Transverse colon (tissue), 4 donors: ENCODE measurements at regions not wholly inside any gene's neighbourhood (a gene's known extent, or its start where the extent isn't known, plus 50 kb on each side); places are given as distances from the start of the nearest gene placed in this dataset.

Experiments used
- DNase-seq: peaks from one replicate; pipeline ENCODE4 v3.0.0-alpha.2; 2019
- H3K27ac ChIP-seq, 4 donors: fragments of 200-600 bp; sonication (generic); 2 replicates each; pipeline ENCODE4 v1.5.1; 2016 to 2018; ENCODE audit warnings: inconsistent platforms in 4 of 4
- H3K27me3 ChIP-seq: fragments of 200-600 bp; sonication (generic); 2 replicates; pipeline ENCODE4 v1.5.1; 2017; ENCODE audit warnings: inconsistent platforms
- H3K36me3 ChIP-seq, 4 donors: fragments of 200-600 bp; sonication (generic); 2 replicates each; pipeline ENCODE4 v1.5.1; 2017 to 2019; ENCODE audit warnings: inconsistent platforms in 4 of 4
- H3K4me1 ChIP-seq, 4 donors: fragments of 200-600 bp; sonication (generic); 2 replicates each; pipeline ENCODE4 v1.5.1; 2017 to 2020; ENCODE audit warnings: inconsistent platforms in 4 of 4
- H3K4me3 ChIP-seq, 4 donors: fragments of 200-600 bp; sonication (generic); 1 replicate in 1 of 4; 2 replicates in 3 of 4; pipeline versions ENCODE4 v1.5.1 to v1.6.1; 2017 to 2019; ENCODE audit warnings: inconsistent platforms in 4 of 4
- H3K9me3 ChIP-seq, 2 donors: fragments of 200-600 bp; sonication (generic); 2 replicates each; pipeline ENCODE4 v1.5.1; 2017 to 2019; ENCODE audit warnings: inconsistent platforms in 2 of 2
- EP300 ChIP-seq: sonication (generic); formaldehyde crosslinking; IDR thresholded peaks from one replicate; pipeline ENCODE4 v1.6.1; 2017; ENCODE audit warnings: antibody characterized with exemption, low read depth
- POLR2A ChIP-seq: fragments of 450-650 bp; IDR thresholded peaks from one replicate; pipeline ENCODE4 v1.6.1; 2016; ENCODE audit warnings: antibody characterized with exemption, mild to moderate bottlenecking, moderate library complexity
- POLR2AphosphoS5 ChIP-seq, 3 donors: sonication (generic); formaldehyde crosslinking; IDR thresholded peaks; one replicate each; pipeline ENCODE4 v1.6.1; 2016; ENCODE audit warnings: antibody characterized with exemption in 3 of 3
- WGBS, 2 donors: methylation state at CpG; one replicate each; pipeline ENCODE4 v1.1.5; 2018; ENCODE audit warnings: low coverage in 1 of 2; 5-methylcytosine and 5-hydroxymethylcytosine counted together
- in situ Hi-C, 4 donors: fragments of 200-750 bp; cut with MboI; loops; one replicate each; pipeline versions ENCODE4 v1.15.0 to v1.15.1; 2017; ENCODE audit warnings: low sequenced_read_pairs in 3 of 4, low pct_ligation_motif_present in 1 of 4, low pct_unique_long_range_greater_than_20kb in 1 of 4
- intact Hi-C: fragments of 100-400 bp; cut with DNase I; formaldehyde crosslinking; loops from one replicate; pipeline ENCODE4 v1.15.1; 2023; ENCODE audit warnings: low total_unique reads
- TF ChIP-seq, protein P1 (sequence below), 5 experiments: fragments of 200-600 bp in 3 of 5; fragments of 450-650 bp in 2 of 5; sonication (generic) in 3 of 5; IDR thresholded peaks; 1 replicate in 2 of 5; 2 replicates in 3 of 5; pipeline ENCODE4 v1.5.1; 2016 to 2017; ENCODE audit warnings: antibody characterized with exemption in 5 of 5, inconsistent platforms in 3 of 5, mild to moderate bottlenecking in 2 of 5, moderate library complexity in 1 of 5

DNA sequence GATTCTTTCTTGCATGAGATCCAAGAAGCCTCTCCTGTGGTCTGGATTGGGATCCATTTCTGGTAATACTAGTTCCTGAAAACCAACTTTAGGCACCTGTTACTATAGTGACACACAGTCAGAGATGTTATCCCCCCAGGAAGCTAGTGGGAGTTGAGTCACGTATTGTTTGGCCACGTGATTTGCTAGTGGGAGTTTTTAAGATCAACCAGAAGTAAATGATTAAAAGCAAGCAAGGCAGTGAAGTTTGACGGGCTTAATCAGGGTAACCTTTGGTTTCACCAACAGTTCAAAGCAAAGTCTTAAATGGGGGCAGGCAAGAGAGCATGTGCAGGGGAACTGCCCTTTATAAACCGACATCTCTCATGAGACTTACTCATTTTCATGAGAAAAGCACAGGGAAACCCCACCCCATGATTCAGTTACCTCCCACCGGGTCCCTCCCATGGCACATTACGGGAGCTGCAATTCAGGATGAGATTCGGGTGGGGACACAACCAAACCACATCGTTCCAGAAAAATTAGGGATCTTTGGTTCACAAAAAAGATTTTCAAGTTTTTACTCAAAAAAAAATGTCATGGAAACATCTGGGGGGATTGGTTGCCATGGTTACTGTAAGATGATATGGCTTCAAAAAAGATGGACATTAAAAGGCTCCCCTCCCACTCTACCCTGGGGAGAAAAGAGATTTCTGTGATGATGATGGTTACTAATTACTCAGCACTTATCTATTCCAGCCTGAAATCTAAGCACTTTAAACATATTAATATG is 483.1 kb upstream of the ERCC4 start:
- Histone ChIP-seq H3K4me1 (no peaks in the 10 kb centered on the region), H3K27ac (no peak overlapping the region), H3K9me3 (no peaks in the 10 kb centered on the region), H3K27me3 (no peaks in the 10 kb centered on the region), H3K4me3 (no peak overlapping the region), H3K36me3 (no peaks in the 10 kb centered on the region)
- no peak for DNase-seq
- TF ChIP-seq EP300 (no peak), POLR2A (no peak), POLR2AphosphoS5 (IDR thresholded peaks at IDR 0.05) (no peak)
- TF ChIP-seq, protein P1, sequence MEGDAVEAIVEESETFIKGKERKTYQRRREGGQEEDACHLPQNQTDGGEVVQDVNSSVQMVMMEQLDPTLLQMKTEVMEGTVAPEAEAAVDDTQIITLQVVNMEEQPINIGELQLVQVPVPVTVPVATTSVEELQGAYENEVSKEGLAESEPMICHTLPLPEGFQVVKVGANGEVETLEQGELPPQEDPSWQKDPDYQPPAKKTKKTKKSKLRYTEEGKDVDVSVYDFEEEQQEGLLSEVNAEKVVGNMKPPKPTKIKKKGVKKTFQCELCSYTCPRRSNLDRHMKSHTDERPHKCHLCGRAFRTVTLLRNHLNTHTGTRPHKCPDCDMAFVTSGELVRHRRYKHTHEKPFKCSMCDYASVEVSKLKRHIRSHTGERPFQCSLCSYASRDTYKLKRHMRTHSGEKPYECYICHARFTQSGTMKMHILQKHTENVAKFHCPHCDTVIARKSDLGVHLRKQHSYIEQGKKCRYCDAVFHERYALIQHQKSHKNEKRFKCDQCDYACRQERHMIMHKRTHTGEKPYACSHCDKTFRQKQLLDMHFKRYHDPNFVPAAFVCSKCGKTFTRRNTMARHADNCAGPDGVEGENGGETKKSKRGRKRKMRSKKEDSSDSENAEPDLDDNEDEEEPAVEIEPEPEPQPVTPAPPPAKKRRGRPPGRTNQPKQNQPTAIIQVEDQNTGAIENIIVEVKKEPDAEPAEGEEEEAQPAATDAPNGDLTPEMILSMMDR (IDR thresholded peaks at IDR 0.05): no peak
- intact Hi-C loops: no loop called here
- 47 to 57% methylated on average over 8 of the region's 8 CpGs for WGBS, 2 donors
- in situ Hi-C loops: loop anchor here in 1 of 4 donors (25.0 kb wide), 1 partner anchor 550 kb away; no protein-coding TSS in a partner anchor

DNA sequence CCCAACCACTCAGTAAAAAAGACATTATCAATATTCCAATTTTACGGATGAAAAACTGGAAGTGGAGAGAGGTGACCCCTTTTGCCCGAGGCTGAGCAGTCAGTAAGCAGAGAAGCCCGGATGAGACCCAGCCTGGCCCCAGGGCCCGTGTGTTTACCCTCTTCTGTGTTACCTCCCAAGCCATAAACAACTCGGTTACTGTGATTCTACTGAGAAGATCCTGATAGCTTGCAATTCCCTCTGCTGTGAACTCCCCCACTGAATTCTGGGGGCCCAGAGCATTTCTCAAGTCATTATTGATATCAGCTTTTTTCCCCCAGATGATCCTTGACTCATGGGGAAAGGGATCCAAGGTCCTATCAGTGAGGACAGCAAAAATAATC is 482.6 kb upstream of the ERCC4 start:
- intact Hi-C loops: no loop called here
- no peaks in the 10 kb centered on the region for H3K36me3 ChIP-seq
- no peak overlapping the region for H3K27ac ChIP-seq
- no peaks in the 10 kb centered on the region for H3K9me3 ChIP-seq
- TF ChIP-seq, protein P1 (IDR thresholded peaks at IDR 0.05): no peak
- TF ChIP-seq EP300: no peak
- H3K4me3 ChIP-seq: no peak overlapping the region
- WGBS, 2 donors: 69 to 74% methylated on average over 5 of the region's 5 CpGs
- no peak for DNase-seq
- in situ Hi-C loops: loop anchor here in 1 of 4 donors (25.0 kb wide), 1 partner anchor 550 kb away; no protein-coding TSS in a partner anchor
- H3K4me1 ChIP-seq: no peaks in the 10 kb centered on the region
- no peaks in the 10 kb centered on the region for H3K27me3 ChIP-seq

DNA sequence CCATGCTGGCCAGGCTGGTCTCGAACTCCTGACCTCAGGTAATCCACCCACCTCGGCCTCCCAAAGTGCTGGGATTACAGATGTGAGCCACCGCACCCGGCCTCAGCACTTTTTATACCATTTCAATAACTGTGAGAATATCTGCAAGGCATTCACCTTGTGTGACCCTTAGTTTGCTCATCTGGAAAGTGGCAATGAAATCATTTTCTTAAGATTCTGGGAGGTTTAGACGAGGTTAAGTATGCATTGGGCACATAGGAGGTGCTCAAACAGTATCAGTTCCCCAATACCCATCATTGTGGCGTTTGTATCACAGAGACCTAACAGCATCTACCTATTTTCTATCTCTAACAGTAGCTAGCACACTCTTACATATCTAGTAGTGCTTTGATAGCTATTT is 481.9 kb upstream of the ERCC4 start:
- intact Hi-C loops: no loop called here

DNA sequence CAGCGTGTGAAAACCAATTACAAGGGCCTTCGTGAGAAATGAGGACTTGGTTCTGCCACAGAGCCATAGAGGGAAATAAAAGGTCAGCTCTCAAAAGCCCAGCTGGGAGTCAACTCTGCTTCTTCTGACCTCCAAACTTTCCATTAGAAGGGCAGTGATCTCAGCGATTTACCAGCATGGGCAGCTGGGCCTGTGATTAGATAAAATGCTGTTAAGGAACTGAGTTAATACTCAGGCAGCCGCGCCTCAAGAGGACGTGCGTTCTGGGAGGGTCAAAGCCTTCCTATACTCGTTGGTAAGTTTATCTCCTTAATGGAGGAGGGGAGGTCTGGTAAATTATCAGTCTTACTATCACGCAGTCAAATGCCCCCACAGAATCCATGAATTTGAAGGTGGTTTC is 480.2 kb upstream of the ERCC4 start:
- Histone ChIP-seq H3K4me3 (no peak overlapping the region), H3K4me1 (no peaks in the 10 kb centered on the region), H3K36me3 (no peaks in the 10 kb centered on the region), H3K27me3 (no peaks in the 10 kb centered on the region), H3K27ac (no peak overlapping the region), H3K9me3 (no peaks in the 10 kb centered on the region)
- in situ Hi-C loops (loop anchor here in 1 of 4 donors (25.0 kb wide), 1 partner anchor 552 kb away; no protein-coding TSS in a partner anchor), intact Hi-C loops (no loop called here)
- no peak for DNase-seq
- TF ChIP-seq POLR2AphosphoS5 (IDR thresholded peaks at IDR 0.05) (no peak), POLR2A (no peak), EP300 (no peak)
- TF ChIP-seq, protein P1 (IDR thresholded peaks at IDR 0.05): no peak
- 62 to 83% methylated on average over 5 to 9 of the region's 9 CpGs for WGBS, 2 donors

More for the DNA sequence above, 481.9 kb upstream of the ERCC4 start:
- no peaks in the 10 kb centered on the region for H3K4me1 ChIP-seq
- 35 to 63% methylated on average over 4 to 6 of the region's 6 CpGs for WGBS, 2 donors
- no peaks in the 10 kb centered on the region for H3K36me3 ChIP-seq
- in situ Hi-C loops: loop anchor here in 1 of 4 donors (25.0 kb wide), 1 partner anchor 551 kb away; no protein-coding TSS in a partner anchor
- DNase-seq: no peak
- H3K27me3 ChIP-seq: no peaks in the 10 kb centered on the region
- H3K27ac ChIP-seq: no peak overlapping the region
- TF ChIP-seq, protein P1 (IDR thresholded peaks at IDR 0.05): no peak
- TF ChIP-seq EP300 (no peak), POLR2AphosphoS5 (IDR thresholded peaks at IDR 0.05) (no peak), POLR2A (no peak)
- H3K4me3 ChIP-seq: no peak overlapping the region
- H3K9me3 ChIP-seq: no peaks in the 10 kb centered on the region
